KMS-11 (cell line): ENCODE measurements at regions not wholly inside any gene's neighbourhood (a gene's known extent, or its start where the extent isn't known, plus 50 kb on each side); places are given as distances from the start of the nearest gene placed in this dataset.

Experiments
- H2AFZ ChIP-seq: fragments of 200-600 bp; sonication (generic); 2 replicates; pipeline ENCODE4 v1.6.1; 2016; ENCODE audit warnings: antibody characterized with exemption, mixed run types, low read depth
- H3K27ac ChIP-seq: fragments of 200-600 bp; sonication (generic); 2 replicates; pipeline ENCODE4 v1.6.1; 2016; ENCODE audit warnings: mild to moderate bottlenecking, mixed run types
- H3K27me3 ChIP-seq: fragments of 200-600 bp; sonication (generic); 2 replicates; pipeline ENCODE4 v1.6.1; 2017; ENCODE audit warnings: mild to moderate bottlenecking, low read depth, mixed run types, moderate library complexity; ENCODE audit not compliant: insufficient read depth
- H3K36me3 ChIP-seq: fragments of 200-600 bp; sonication (generic); 2 replicates; pipeline ENCODE4 v1.6.1; 2017; ENCODE audit warnings: mild to moderate bottlenecking, mixed run types; ENCODE audit not compliant: insufficient read depth
- H3K4me1 ChIP-seq: fragments of 200-600 bp; sonication (generic); 2 replicates; pipeline ENCODE4 v1.6.1; 2016; ENCODE audit warnings: mild to moderate bottlenecking, low read depth, mixed run types; ENCODE audit not compliant: poor library complexity, severe bottlenecking
- H3K4me2 ChIP-seq: fragments of 200-600 bp; sonication (generic); 2 replicates; pipeline ENCODE4 v1.7.0; 2016; ENCODE audit warnings: mild to moderate bottlenecking, mixed run types
- H3K4me3 ChIP-seq: fragments of 200-600 bp; sonication (generic); IDR thresholded peaks from 2 replicates; pipeline ENCODE4 v1.6.1; 2017; ENCODE audit warnings: low read depth, low read length, mixed read lengths; ENCODE audit not compliant: insufficient read depth
- H3K79me2 ChIP-seq: fragments of 200-600 bp; sonication (generic); 2 replicates; pipeline ENCODE4 v1.6.1; 2016; ENCODE audit warnings: low read depth, mixed run types; ENCODE audit not compliant: insufficient read depth
- H3K9ac ChIP-seq: fragments of 200-600 bp; sonication (generic); 2 replicates; pipeline ENCODE4 v1.6.1; 2016; ENCODE audit warnings: mild to moderate bottlenecking, mixed run types
- H4K20me1 ChIP-seq: fragments of 200-600 bp; sonication (generic); 2 replicates; pipeline ENCODE4 v1.6.1; 2016; ENCODE audit warnings: mild to moderate bottlenecking, mixed run types; ENCODE audit not compliant: insufficient read depth
- TF ChIP-seq, protein P1 (sequence below): fragments of 200-600 bp; sonication (generic); conservative IDR thresholded peaks from 2 replicates; pipeline ENCODE4 v1.6.1; 2017; ENCODE audit warnings: low read depth, mild to moderate bottlenecking, antibody characterized with exemption, low read length, moderate library complexity, mixed read lengths

DNA sequence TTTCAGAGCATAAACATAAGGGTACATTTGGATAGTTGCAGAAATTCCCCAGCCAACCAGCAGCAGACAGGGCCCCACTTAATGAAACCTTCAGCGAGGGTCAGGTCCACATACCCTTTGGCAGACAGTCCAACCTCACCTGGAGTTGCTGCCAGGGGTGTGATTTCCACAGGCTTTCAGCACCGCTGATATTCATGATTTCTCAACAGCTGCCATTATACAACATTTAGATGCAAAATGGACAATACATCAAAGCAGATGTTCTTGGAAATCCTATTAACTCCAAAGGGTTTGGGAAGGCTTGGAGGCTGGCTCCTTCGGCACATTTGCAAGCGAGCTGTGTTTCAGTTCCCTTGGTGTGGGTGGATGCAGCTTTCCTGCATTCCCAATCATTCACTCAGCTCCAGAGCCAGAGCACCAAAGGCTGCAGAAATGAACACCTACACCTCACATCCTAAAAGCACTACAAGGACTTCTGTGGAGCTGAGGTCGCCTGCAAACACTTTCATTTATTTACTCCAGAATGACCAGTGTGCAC is 147.2 kb upstream of the VSTM2B start:
- H3K4me1 ChIP-seq: no peaks in the 10 kb centered on the region
- H3K36me3 ChIP-seq: no peaks in the 10 kb centered on the region
- no peaks in the 10 kb centered on the region for H3K79me2 ChIP-seq
- H4K20me1 ChIP-seq: no peaks in the 10 kb centered on the region
- no peak overlapping the region for H3K4me3 ChIP-seq
- H3K27me3 ChIP-seq: no peaks in the 10 kb centered on the region
- H2AFZ ChIP-seq: no peak overlapping the region
- H3K4me2 ChIP-seq: no peak overlapping the region
- H3K9ac ChIP-seq: no peak overlapping the region
- TF ChIP-seq, protein P1, sequence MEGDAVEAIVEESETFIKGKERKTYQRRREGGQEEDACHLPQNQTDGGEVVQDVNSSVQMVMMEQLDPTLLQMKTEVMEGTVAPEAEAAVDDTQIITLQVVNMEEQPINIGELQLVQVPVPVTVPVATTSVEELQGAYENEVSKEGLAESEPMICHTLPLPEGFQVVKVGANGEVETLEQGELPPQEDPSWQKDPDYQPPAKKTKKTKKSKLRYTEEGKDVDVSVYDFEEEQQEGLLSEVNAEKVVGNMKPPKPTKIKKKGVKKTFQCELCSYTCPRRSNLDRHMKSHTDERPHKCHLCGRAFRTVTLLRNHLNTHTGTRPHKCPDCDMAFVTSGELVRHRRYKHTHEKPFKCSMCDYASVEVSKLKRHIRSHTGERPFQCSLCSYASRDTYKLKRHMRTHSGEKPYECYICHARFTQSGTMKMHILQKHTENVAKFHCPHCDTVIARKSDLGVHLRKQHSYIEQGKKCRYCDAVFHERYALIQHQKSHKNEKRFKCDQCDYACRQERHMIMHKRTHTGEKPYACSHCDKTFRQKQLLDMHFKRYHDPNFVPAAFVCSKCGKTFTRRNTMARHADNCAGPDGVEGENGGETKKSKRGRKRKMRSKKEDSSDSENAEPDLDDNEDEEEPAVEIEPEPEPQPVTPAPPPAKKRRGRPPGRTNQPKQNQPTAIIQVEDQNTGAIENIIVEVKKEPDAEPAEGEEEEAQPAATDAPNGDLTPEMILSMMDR: no peak
- no peak overlapping the region for H3K27ac ChIP-seq

DNA sequence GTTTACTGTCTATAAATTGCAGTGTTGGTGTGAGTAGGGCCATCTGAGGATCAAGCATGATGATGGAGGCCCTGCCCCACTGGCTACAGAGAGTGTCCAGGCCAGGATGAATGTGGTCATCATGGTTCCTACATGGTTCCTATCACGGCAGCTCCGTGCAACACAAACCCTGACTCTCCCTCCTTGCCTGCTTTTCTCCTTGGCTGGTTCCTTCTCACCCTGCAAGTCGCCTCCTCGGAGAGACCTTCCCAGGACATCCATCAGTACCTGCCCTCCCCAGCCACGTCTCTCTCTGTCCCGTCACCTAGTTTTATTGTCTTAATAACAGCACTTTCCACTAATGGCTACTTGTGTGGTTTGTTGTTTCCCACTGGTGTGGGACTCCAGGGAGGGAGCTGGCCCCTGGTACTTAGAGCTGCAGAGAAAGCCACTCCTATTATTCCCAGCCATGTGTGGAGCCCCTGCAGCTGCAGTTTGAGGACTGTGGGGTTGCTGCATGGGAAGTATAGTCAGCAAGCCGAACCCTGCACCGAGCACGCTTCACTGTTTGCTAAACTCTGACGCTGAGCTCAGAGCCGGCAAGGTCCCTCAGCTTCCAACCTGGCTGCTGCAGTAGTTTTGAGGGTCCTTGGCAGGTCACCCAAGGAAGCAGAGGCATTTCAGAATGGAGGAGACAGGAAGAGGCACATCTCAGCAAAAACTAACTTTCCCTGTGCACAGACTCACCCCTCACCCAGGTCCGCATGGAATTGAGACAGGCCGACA is 146.4 kb upstream of the VSTM2B start:
- no peak overlapping the region for H3K4me2 ChIP-seq
- H3K27ac ChIP-seq: no peak overlapping the region
- TF ChIP-seq, protein P1: no peak
- H3K27me3 ChIP-seq: no peaks in the 10 kb centered on the region
- no peak overlapping the region for H3K4me3 ChIP-seq
- H3K9ac ChIP-seq: no peak overlapping the region
- no peaks in the 10 kb centered on the region for H3K36me3 ChIP-seq
- no peaks in the 10 kb centered on the region for H4K20me1 ChIP-seq
- H3K79me2 ChIP-seq: no peaks in the 10 kb centered on the region
- H3K4me1 ChIP-seq: no peaks in the 10 kb centered on the region
- no peak overlapping the region for H2AFZ ChIP-seq

DNA sequence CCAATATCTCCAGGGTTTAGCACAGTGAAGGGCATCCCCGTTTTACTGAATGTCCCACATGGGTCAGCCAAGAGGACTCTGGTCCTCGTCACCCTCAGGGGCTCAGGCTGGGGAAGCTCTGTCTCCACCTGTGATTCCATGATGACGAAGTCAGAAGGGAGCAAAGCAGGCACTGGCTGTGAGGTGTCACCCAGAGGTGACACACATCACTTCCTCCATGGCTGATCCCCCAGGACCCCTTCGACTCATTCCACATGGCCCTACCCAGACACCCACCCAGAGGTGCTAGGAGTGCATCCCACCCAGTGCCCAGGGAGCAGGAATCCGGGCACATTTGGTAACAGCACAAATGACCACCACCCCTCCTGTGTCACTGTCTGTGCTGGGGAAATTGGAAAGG is 145.2 kb upstream of the VSTM2B start:
- Histone ChIP-seq H3K4me3 (no peak overlapping the region), H3K36me3 (no peaks in the 10 kb centered on the region), H4K20me1 (no peaks in the 10 kb centered on the region), H3K4me1 (no peaks in the 10 kb centered on the region), H3K79me2 (no peaks in the 10 kb centered on the region), H3K27ac (no peak overlapping the region), H3K27me3 (no peaks in the 10 kb centered on the region), H3K4me2 (no peak overlapping the region), H2AFZ (no peak overlapping the region), H3K9ac (no peak overlapping the region)
- TF ChIP-seq, protein P1: no peak

DNA sequence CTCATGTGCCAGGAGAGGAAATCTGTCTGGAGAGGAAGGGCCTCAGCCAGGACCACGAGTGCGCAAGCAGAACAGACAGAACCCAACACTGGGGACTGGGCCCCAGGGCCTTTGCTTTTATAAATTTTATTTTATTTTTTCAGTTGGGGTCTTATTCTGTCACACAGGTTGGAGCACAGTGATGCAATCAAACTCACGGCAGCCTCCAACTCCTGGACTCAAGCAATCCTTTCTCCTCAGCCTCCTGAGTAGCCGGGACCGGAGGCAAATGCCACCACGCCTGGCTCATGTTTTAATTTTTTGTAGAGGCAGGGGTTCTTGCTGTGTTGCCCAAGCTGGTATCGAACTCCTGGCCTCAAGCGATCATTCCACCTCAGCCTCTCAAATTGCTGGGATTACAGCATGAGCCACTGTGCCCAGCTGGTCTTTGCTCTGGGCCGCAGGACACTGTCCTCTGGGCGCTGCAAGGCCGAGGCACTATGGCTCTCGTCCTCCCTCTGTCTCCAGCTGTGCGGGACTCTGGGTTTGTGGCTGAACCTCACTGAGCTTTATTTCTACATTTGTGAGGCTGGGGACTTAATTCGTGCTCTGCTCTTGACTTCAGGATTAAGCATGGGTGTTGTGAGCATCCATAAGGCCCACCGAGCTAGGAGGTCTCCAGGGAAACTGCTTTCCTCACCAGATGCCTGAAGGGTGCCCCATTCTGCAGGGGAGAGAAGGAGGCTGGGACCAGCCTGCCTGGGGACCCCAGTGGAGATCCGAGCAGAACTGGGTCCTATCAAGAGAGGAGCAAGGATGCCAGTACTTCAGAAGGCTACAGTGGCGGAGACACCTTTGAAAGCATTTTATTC is 144.2 kb upstream of the VSTM2B start:
- no peak overlapping the region for H2AFZ ChIP-seq

More for the DNA sequence above, 144.2 kb upstream of the VSTM2B start:
- TF ChIP-seq, protein P1: no peak
- no peaks in the 10 kb centered on the region for H3K4me1 ChIP-seq
- H3K27me3 ChIP-seq: no peaks in the 10 kb centered on the region
- H3K27ac ChIP-seq: no peak overlapping the region
- H3K4me2 ChIP-seq: no peak overlapping the region
- H3K36me3 ChIP-seq: no peaks in the 10 kb centered on the region
- no peak overlapping the region for H3K4me3 ChIP-seq
- H4K20me1 ChIP-seq: no peaks in the 10 kb centered on the region
- no peak overlapping the region for H3K9ac ChIP-seq
- no peaks in the 10 kb centered on the region for H3K79me2 ChIP-seq
